GM23338 (cell line): ENCODE measurements at regions not wholly inside any gene's neighbourhood (a gene's known extent, or its start where the extent isn't known, plus 50 kb on each side); places are given as distances from the start of the nearest gene placed in this dataset.

Experiments
- ATAC-seq: fragments of 200-7000 bp; cut with Tn5 transposase; 3 replicates; pipeline ENCODE4 v1.9.1; 2020
- DNase-seq: peaks from one replicate; pipeline ENCODE4 v3.0.0-alpha.2; 2015; ENCODE audit warnings: low spot score
- H2AFZ ChIP-seq: fragments of 200-600 bp; sonication (generic); 2 replicates; pipeline ENCODE4 v1.8.0; 2016; ENCODE audit warnings: antibody characterized with exemption, mild to moderate bottlenecking, moderate library complexity
- H3F3A ChIP-seq: fragments of 200-600 bp; sonication (generic); replicated peaks from 2 replicates; pipeline ENCODE4 v1.8.0; 2017; ENCODE audit warnings: antibody characterized with exemption, mixed run types, low read depth
- H3K27ac ChIP-seq: fragments of 200-600 bp; sonication (generic); 2 replicates; pipeline ENCODE4 v1.6.1; 2016; ENCODE audit warnings: low read depth
- H3K27me3 ChIP-seq: fragments of 200-600 bp; sonication (generic); 2 replicates; pipeline ENCODE4 v1.8.0; 2016; ENCODE audit warnings: mild to moderate bottlenecking, mixed run types, moderate library complexity; ENCODE audit not compliant: insufficient read depth
- H3K36me3 ChIP-seq: fragments of 200-600 bp; sonication (generic); 2 replicates; pipeline ENCODE4 v1.8.0; 2016; ENCODE audit warnings: mild to moderate bottlenecking; ENCODE audit not compliant: insufficient read depth
- H3K4me1 ChIP-seq: fragments of 200-600 bp; sonication (generic); 2 replicates; pipeline ENCODE4 v1.8.0; 2016; ENCODE audit warnings: mild to moderate bottlenecking, moderate library complexity; ENCODE audit not compliant: insufficient read depth
- H3K4me2 ChIP-seq: fragments of 200-600 bp; sonication (generic); 2 replicates; pipeline ENCODE4 v1.7.1; 2017; ENCODE audit warnings: mixed run types
- H3K4me3 ChIP-seq: fragments of 200-600 bp; sonication (generic); 2 replicates; pipeline ENCODE4 v1.6.1; 2016; ENCODE audit warnings: mixed run types
- H3K79me2 ChIP-seq: fragments of 200-600 bp; sonication (generic); replicated peaks from 2 replicates; pipeline ENCODE4 v1.8.0; 2017; ENCODE audit warnings: mild to moderate bottlenecking; ENCODE audit not compliant: insufficient read depth
- H3K9me2 ChIP-seq: fragments of 200-600 bp; sonication (generic); 2 replicates; pipeline ENCODE4 v1.8.0; 2017; ENCODE audit not compliant: insufficient read depth
- H4K20me1 ChIP-seq: fragments of 200-600 bp; sonication (generic); replicated peaks from 2 replicates; pipeline ENCODE4 v1.8.0; 2017; ENCODE audit warnings: mild to moderate bottlenecking; ENCODE audit not compliant: insufficient read depth
- H3K27ac Mint-ChIP-seq: 2 replicates; pipeline ENCODE4 v1.8.0; 2020; ENCODE audit warnings: inconsistent platforms, mild to moderate bottlenecking, moderate library complexity, mixed read lengths
- H3K27me3 Mint-ChIP-seq: 3 replicates; pipeline ENCODE4 v1.8.0; 2022; ENCODE audit warnings: low read depth, mild to moderate bottlenecking, moderate library complexity, mixed read lengths, inconsistent platforms; ENCODE audit not compliant: insufficient read depth, poor library complexity
- H3K36me3 Mint-ChIP-seq: 3 replicates; pipeline ENCODE4 v1.8.0; 2021; ENCODE audit warnings: low read depth, mild to moderate bottlenecking, inconsistent platforms, moderate library complexity, mixed read lengths
- H3K4me1 Mint-ChIP-seq: 3 replicates; pipeline ENCODE4 v1.8.0; 2020; ENCODE audit warnings: mild to moderate bottlenecking, inconsistent platforms, mixed read lengths
- H3K4me3 Mint-ChIP-seq: 3 replicates; pipeline ENCODE4 v1.8.0; 2021; ENCODE audit warnings: moderate library complexity, mild to moderate bottlenecking, inconsistent platforms, mixed read lengths
- H3K9me3 Mint-ChIP-seq: 3 replicates; pipeline ENCODE4 v1.8.0; 2020; ENCODE audit warnings: moderate library complexity, mild to moderate bottlenecking, inconsistent platforms, mixed read lengths
- CREB1 ChIP-seq: fragments of 250-450 bp; sonication (Bioruptor Pico); IDR thresholded peaks from 2 replicates; pipeline ENCODE4 v1.5.0; 2020; ENCODE audit warnings: low read depth, mild to moderate bottlenecking, moderate library complexity
- CTCF ChIP-seq, 2 experiments: fragments of 200-600 bp in 1 of 2; sonication (generic) in 1 of 2; conservative IDR thresholded peaks; 2 replicates each; pipeline versions ENCODE4 v1.5.1 to v1.6.1; 2016 to 2017; ENCODE audit warnings: antibody characterized with exemption in 2 of 2, low read depth in 2 of 2, mild to moderate bottlenecking in 2 of 2, moderate library complexity in 1 of 2
- ETS1 ChIP-seq: IDR thresholded peaks from 2 replicates; pipeline ENCODE4 v1.6.1; 2016; ENCODE audit warnings: antibody characterized with exemption
- EZH2 ChIP-seq: fragments of 200-600 bp; sonication (generic); IDR thresholded peaks from one replicate; pipeline ENCODE4 v1.8.0; 2017; ENCODE audit warnings: antibody characterized with exemption, mild to moderate bottlenecking, low read depth; ENCODE audit not compliant: unreplicated experiment
- EZH2phosphoT487 ChIP-seq: fragments of 200-600 bp; sonication (generic); IDR thresholded peaks from one replicate; pipeline ENCODE4 v1.8.1; 2018; ENCODE audit warnings: antibody characterized with exemption; ENCODE audit not compliant: unreplicated experiment
- JUNB ChIP-seq: IDR thresholded peaks from one replicate; pipeline ENCODE4 v1.6.1; 2016; ENCODE audit warnings: antibody characterized with exemption; ENCODE audit not compliant: unreplicated experiment
- NANOG ChIP-seq: IDR thresholded peaks from 2 replicates; pipeline ENCODE4 v1.6.1; 2016; ENCODE audit warnings: antibody characterized with exemption, borderline replicate concordance
- POLR2AphosphoS5 ChIP-seq: IDR thresholded peaks from 2 replicates; pipeline ENCODE4 v1.6.1; 2016; ENCODE audit warnings: antibody characterized with exemption, low read depth
- REST ChIP-seq: IDR thresholded peaks from one replicate; pipeline ENCODE4 v1.6.1; 2018; ENCODE audit warnings: antibody characterized with exemption; ENCODE audit not compliant: unreplicated experiment
- STAT1 ChIP-seq: IDR thresholded peaks from one replicate; pipeline ENCODE4 v1.6.1; 2016; ENCODE audit warnings: antibody characterized with exemption; ENCODE audit not compliant: unreplicated experiment
- ZNF114 ChIP-seq: fragments of 250-450 bp; sonication (Bioruptor Pico); IDR thresholded peaks from 2 replicates; pipeline ENCODE4 v1.5.0; 2020; ENCODE audit warnings: mild to moderate bottlenecking, moderate library complexity
- ZNF331 ChIP-seq: fragments of 250-450 bp; sonication (Bioruptor Pico); IDR thresholded peaks from 2 replicates; pipeline ENCODE4 v1.5.0; 2020; ENCODE audit warnings: low read depth, mild to moderate bottlenecking, moderate library complexity
- ZNF462 ChIP-seq: fragments of 250-450 bp; sonication (Bioruptor Pico); IDR thresholded peaks from 2 replicates; pipeline ENCODE4 v1.5.0; 2020; ENCODE audit warnings: mild to moderate bottlenecking, moderate library complexity

- H3K4me3 Mint-ChIP-seq: no peak overlapping the region
- H3K36me3 ChIP-seq: no peaks in the 10 kb centered on the region
- DNase-seq: no peak
- H3K9me3 Mint-ChIP-seq: no peaks in the 10 kb centered on the region; the same call in 2 of the 3 replicates
- H3K9me2 ChIP-seq: no peaks in the 10 kb centered on the region
- no peaks in the 10 kb centered on the region for H3K36me3 Mint-ChIP-seq
- H4K20me1 ChIP-seq: no peaks in the 10 kb centered on the region
- H2AFZ ChIP-seq: no peak overlapping the region
- no peak overlapping the region for H3K27ac Mint-ChIP-seq
- H3K4me3 ChIP-seq: no peak overlapping the region
- no peaks in the 10 kb centered on the region for H3K27me3 ChIP-seq
- no peaks in the 10 kb centered on the region for H3K27me3 Mint-ChIP-seq
- H3K4me1 ChIP-seq: no peaks in the 10 kb centered on the region
- no peaks in the 10 kb centered on the region for H3K4me1 Mint-ChIP-seq
- H3K79me2 ChIP-seq: no peaks in the 10 kb centered on the region
- H3K27ac ChIP-seq: no peak overlapping the region
- H3F3A ChIP-seq: no peaks in the 10 kb centered on the region
- no peak overlapping the region for H3K4me2 ChIP-seq
- no peak for ATAC-seq
- TF ChIP-seq ZNF331 (CRISPR knock-in tag) (no peak), REST (no peak), POLR2AphosphoS5 (no peak), STAT1 (no peak), ZNF114 (CRISPR knock-in tag) (no peak), CTCF (conservative IDR thresholded peaks at IDR 0.05; ENCODE audit: low read depth in 2 of 2) (no peak), JUNB (no peak), EZH2phosphoT487 (no peak), NANOG (no peak), EZH2 (no peak), CREB1 (CRISPR knock-in tag) (no peak), ETS1 (no peak), ZNF462 (CRISPR knock-in tag) (no peak)
These were observed 91.0 kb upstream of the MCHR2 start for GRCh38 chr6:100084991-100085364.
